HCT116 (cell line): ENCODE measurements at regions not wholly inside any gene's neighbourhood (a gene's known extent, or its start where the extent isn't known, plus 50 kb on each side); places are given as distances from the start of the nearest gene placed in this dataset.
"Not testable (repeated sequence)": the region's sequence is repeated elsewhere in the genome, so short reads cannot be mapped to it uniquely, and the experiment has no call there.

ENCODE experiments used
- ATAC-seq: fragments of 200-7000 bp; cut with Tn5 transposase; 2 replicates; pipeline ENCODE4 v1.9.1; 2020; ENCODE audit warnings: mild to moderate bottlenecking, moderate library complexity
- BruUV-seq: library from RNA; stranded (reverse); fragments of 400-500 nt; replicated peaks from 2 replicates; lab custom pipeline; 2021; lab: Mats Ljungman, UMichigan
- CTCF ChIA-PET: fragments of 300-600 bp; sonication (Branson Sonifier 250); formaldehyde crosslinking; loops from one replicate; lab custom pipeline; 2021; ENCODE audit warnings: antibody characterized with exemption; lab: Charles Lee
- POLR2A ChIA-PET: fragments of 300-600, 350-600 bp; sonication (Branson Sonifier 250); formaldehyde crosslinking; loops from one replicate; lab custom pipeline; 2021; ENCODE audit warnings: antibody characterized with exemption; lab: Charles Lee
- RAD21 ChIA-PET, 2 experiments: fragments of 300-600 bp; sonication (Branson Sonifier 250); formaldehyde crosslinking; loops; one replicate each; lab custom pipeline; 2023; ENCODE audit warnings: low total read pairs in 2 of 2; ENCODE audit not compliant: uncharacterized antibody in 2 of 2, unreplicated experiment in 2 of 2, low non-redundant PET in 1 of 2; lab: Charles Lee
- DNase-seq: peaks from one replicate; pipeline ENCODE4 v3.0.0-alpha.2; 2010; ENCODE audit warnings: low read depth, low spot score
- H2AFZ ChIP-seq: fragments of 200-600 bp; shearing (Covaris generic), sonication (generic); 2 replicates; pipeline ENCODE4 v1.6.1; 2017; ENCODE audit warnings: low read depth, mixed run types, mixed read lengths, antibody characterized with exemption, low read length; ENCODE audit not compliant: poor library complexity, severe bottlenecking
- H3K27ac ChIP-seq: 2 replicates; pipeline ENCODE4 v1.5.1; 2012; ENCODE audit warnings: low read depth, low read length
- H3K27me3 ChIP-seq: fragments of 200-600 bp; sonication (generic); 2 replicates; pipeline ENCODE4 v1.6.1; 2016; ENCODE audit warnings: mixed run types, low read length, mixed read lengths; ENCODE audit not compliant: insufficient read depth
- H3K36me3 ChIP-seq, 2 experiments: fragments of 200-500 bp in 1 of 2; fragments of 200-600 bp in 1 of 2; sonication (Bioruptor generic) in 1 of 2; sonication (generic) in 1 of 2; 2 replicates each; pipeline versions ENCODE4 v1.5.1 to v1.6.1; 2014 to 2016; ENCODE audit warnings: low read length in 2 of 2, inconsistent platforms in 1 of 2, mixed read lengths in 1 of 2, mixed run types in 1 of 2; ENCODE audit not compliant: insufficient read depth in 2 of 2, control insufficient read depth in 1 of 2
- H3K4me1 ChIP-seq, 2 experiments: fragments of 200-600 bp in 1 of 2; sonication (generic) in 1 of 2; 2 replicates each; pipeline versions ENCODE4 v1.5.1 to v1.6.1; 2012 to 2017; ENCODE audit warnings: low read length in 2 of 2, inconsistent platforms in 1 of 2, mild to moderate bottlenecking in 1 of 2, mixed read lengths in 1 of 2, mixed run types in 1 of 2, moderate library complexity in 1 of 2; ENCODE audit not compliant: insufficient read depth in 2 of 2, control insufficient read depth in 1 of 2
- H3K4me2 ChIP-seq: fragments of 200-600 bp; sonication (generic); 2 replicates; pipeline ENCODE4 v1.6.1; 2017; ENCODE audit warnings: mixed run types, low read length, mixed read lengths
- H3K4me3 ChIP-seq, 2 experiments: fragments of 200-600 bp in 1 of 2; sonication (generic) in 1 of 2; replicated peaks in 1 of 2; 2 replicates each; pipeline ENCODE4 v1.5.1; 2011 to 2016; ENCODE audit warnings: low read length in 2 of 2, control low read depth in 1 of 2, low read depth in 1 of 2, mild to moderate bottlenecking in 1 of 2, mixed read lengths in 1 of 2, mixed run types in 1 of 2
- H3K79me2 ChIP-seq: fragments of 200-600 bp; sonication (generic); 2 replicates; pipeline ENCODE4 v1.6.1; 2017; ENCODE audit warnings: mild to moderate bottlenecking, mixed run types, low read length, moderate library complexity, mixed read lengths; ENCODE audit not compliant: insufficient read depth
- H3K9ac ChIP-seq: fragments of 200-600 bp; sonication (generic); 2 replicates; pipeline ENCODE4 v1.6.1; 2016; ENCODE audit warnings: low read length, mixed read lengths
- H3K9me2 ChIP-seq: fragments of 200-600 bp; sonication (generic), shearing (Covaris generic); 2 replicates; pipeline ENCODE4 v1.6.1; 2017; ENCODE audit warnings: mixed run types, mild to moderate bottlenecking, moderate library complexity; ENCODE audit not compliant: insufficient read depth
- H3K9me3 ChIP-seq, 2 experiments: fragments of 200-500 bp in 1 of 2; fragments of 200-600 bp in 1 of 2; sonication (Bioruptor generic) in 1 of 2; sonication (generic) in 1 of 2; 2 replicates each; pipeline ENCODE4 v1.6.1; 2014 to 2017; ENCODE audit warnings: low read length in 2 of 2, mixed read lengths in 2 of 2, inconsistent platforms in 1 of 2, low read depth in 1 of 2, mild to moderate bottlenecking in 1 of 2, mixed run types in 1 of 2, moderate library complexity in 1 of 2; ENCODE audit not compliant: control insufficient read depth in 1 of 2, insufficient read depth in 1 of 2
- H4K20me1 ChIP-seq: fragments of 200-600 bp; sonication (generic), shearing (Covaris generic); 2 replicates; pipeline ENCODE4 v1.6.1; 2017; ENCODE audit warnings: mixed run types, mild to moderate bottlenecking, moderate library complexity; ENCODE audit not compliant: insufficient read depth
- CEBPB ChIP-seq: IDR thresholded peaks from 2 replicates; pipeline ENCODE4 v1.6.1; 2012; ENCODE audit warnings: low read depth
- EZH2 ChIP-seq: fragments of 200-600 bp; sonication (generic); IDR thresholded peaks from 2 replicates; pipeline ENCODE4 v1.6.1; 2017; ENCODE audit warnings: antibody characterized with exemption, mixed run types
- FOSL1 ChIP-seq: IDR thresholded peaks from 2 replicates; pipeline ENCODE4 v1.6.1; 2012; ENCODE audit warnings: low read depth
- JUND ChIP-seq: IDR thresholded peaks from 2 replicates; pipeline ENCODE4 v1.6.1; 2012
- POLR2A ChIP-seq: IDR thresholded peaks from 2 replicates; pipeline ENCODE4 v1.7.0; 2011; ENCODE audit warnings: borderline replicate concordance; ENCODE audit not compliant: insufficient read depth, insufficient read length; ENCODE audit errors: extremely low read depth
- POLR2AphosphoS5 ChIP-seq: IDR thresholded peaks from 2 replicates; pipeline ENCODE4 v1.6.1; 2011; ENCODE audit warnings: mild to moderate bottlenecking, low read depth, low read length, moderate library complexity
- SIN3A ChIP-seq: IDR thresholded peaks from 2 replicates; pipeline ENCODE4 v1.6.1; 2012; ENCODE audit warnings: low read depth
- SRF ChIP-seq: IDR thresholded peaks from 2 replicates; pipeline ENCODE4 v1.6.1; 2012; ENCODE audit warnings: low read depth
- intact Hi-C: fragments of 100-400 bp; cut with micrococcal nuclease; formaldehyde crosslinking; loops from 2 replicates; pipeline ENCODE4 v1.10.0; 2022
- TF ChIP-seq, protein P1 (sequence below): IDR thresholded peaks from 2 replicates; pipeline ENCODE4 v1.6.1; 2012

DNA sequence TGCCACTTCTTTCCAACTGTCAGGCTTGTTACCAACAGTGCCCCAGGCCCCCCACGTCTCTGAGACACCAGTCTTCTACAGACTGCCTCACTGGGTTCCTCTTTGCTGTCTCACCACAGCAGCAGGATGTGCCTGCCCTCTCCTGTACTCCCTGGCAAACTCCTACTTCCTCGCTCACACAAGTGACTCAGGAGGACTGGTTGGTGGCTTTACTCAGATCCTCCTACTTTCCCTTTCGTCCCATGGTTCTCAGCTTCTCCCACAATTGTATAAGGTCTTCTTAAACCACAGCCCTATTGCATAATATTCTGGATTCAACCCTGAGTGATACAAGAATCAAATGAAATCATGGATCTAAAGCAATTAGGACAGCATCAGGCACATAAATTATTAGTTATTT is 246.6 kb upstream of the PROK2 start:
- no peak for ATAC-seq
- intact Hi-C loops: no loop called here

DNA sequence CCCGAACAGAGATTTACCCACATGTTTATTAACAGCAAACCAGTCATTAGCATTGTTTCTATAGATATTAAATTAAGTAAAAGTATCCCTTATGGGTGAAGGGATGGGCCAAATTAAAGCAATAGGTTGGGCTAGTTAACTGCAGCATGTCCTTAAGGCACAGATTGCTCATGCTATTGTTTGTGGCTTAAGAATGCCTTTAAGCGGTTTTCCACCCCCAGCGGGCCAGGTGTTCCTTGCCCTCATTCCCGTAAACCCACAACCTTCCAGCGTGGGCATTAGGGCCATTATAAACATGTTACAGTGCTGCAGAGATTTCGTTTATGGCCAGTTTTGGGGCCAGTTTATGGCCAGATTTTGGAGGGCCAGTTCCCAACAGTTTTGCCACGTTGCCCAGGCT is 245.3 kb upstream of the PROK2 start:
- H3K27ac ChIP-seq, H3K9me2 ChIP-seq, POLR2A ChIA-PET, DNase-seq, H4K20me1 ChIP-seq, H2AFZ ChIP-seq, H3K79me2 ChIP-seq, H3K9me3 ChIP-seq, H3K4me2 ChIP-seq, H3K36me3 ChIP-seq, H3K9ac ChIP-seq, ATAC-seq, H3K4me3 ChIP-seq, H3K27me3 ChIP-seq, RAD21 ChIA-PET, H3K4me1 ChIP-seq, intact Hi-C loops, BruUV-seq, CTCF ChIA-PET: not testable (repeated sequence)

More for the DNA sequence above, 246.6 kb upstream of the PROK2 start:
- H3K27me3 ChIP-seq: no peaks in the 10 kb centered on the region
- TF ChIP-seq JUND: no peak
- no peak for TF ChIP-seq SRF
- TF ChIP-seq EZH2: no peak
- TF ChIP-seq POLR2A: no peak
- no peak for TF ChIP-seq POLR2AphosphoS5
- TF ChIP-seq CEBPB: no peak
- no peak for TF ChIP-seq FOSL1
- TF ChIP-seq SIN3A: no peak
- TF ChIP-seq, protein P1, sequence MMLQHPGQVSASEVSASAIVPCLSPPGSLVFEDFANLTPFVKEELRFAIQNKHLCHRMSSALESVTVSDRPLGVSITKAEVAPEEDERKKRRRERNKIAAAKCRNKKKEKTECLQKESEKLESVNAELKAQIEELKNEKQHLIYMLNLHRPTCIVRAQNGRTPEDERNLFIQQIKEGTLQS: no peak
- no TSS peak for BruUV-seq
- RAD21 ChIA-PET: no interaction called here
- no peaks in the 10 kb centered on the region for H3K9me3 ChIP-seq
- DNase-seq: no peak
- no peaks in the 10 kb centered on the region for H3K36me3 ChIP-seq
- no peak overlapping the region for H3K9ac ChIP-seq
- POLR2A ChIA-PET: no interaction called here
- CTCF ChIA-PET: no interaction called here
- H3K79me2 ChIP-seq: no peaks in the 10 kb centered on the region
- H3K9me2 ChIP-seq: no peaks in the 10 kb centered on the region
- H3K4me3 ChIP-seq: no peak overlapping the region
- no peak overlapping the region for H3K4me2 ChIP-seq
- no peaks in the 10 kb centered on the region for H4K20me1 ChIP-seq
- peaks cover 0 to 4% of the 10 kb centered on the region in 2 experiments; a peak in 1 of 4 replicates for H3K4me1 ChIP-seq
- H2AFZ ChIP-seq: no peak overlapping the region
- no peak overlapping the region for H3K27ac ChIP-seq

DNA sequence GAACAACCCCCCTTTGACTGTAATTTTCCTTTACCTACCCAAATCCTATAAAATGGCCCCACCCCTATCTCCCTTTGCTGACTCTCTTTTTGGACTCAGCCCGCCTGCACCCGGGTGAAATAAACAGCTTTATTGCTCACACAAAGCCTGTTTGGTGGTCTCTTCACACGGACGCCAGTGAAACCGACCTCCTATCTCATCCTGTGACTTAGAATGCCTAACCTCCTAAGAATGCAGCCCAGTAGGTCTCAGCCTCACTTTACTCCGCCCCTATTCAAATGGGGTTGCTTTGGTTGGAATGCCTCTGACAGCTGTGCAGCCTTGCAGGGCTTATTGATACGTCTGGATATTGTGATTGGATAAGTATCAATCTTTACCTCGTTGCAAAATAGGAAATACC is 243.8 kb upstream of the PROK2 start:
- H3K27ac ChIP-seq, POLR2A ChIA-PET, H3K9me2 ChIP-seq, H3K9me3 ChIP-seq, H3K36me3 ChIP-seq, H2AFZ ChIP-seq, DNase-seq, RAD21 ChIA-PET, H3K4me1 ChIP-seq, H4K20me1 ChIP-seq, H3K4me2 ChIP-seq, H3K27me3 ChIP-seq, H3K4me3 ChIP-seq, H3K79me2 ChIP-seq, ATAC-seq, intact Hi-C loops, CTCF ChIA-PET, H3K9ac ChIP-seq, BruUV-seq: not testable (repeated sequence)

DNA sequence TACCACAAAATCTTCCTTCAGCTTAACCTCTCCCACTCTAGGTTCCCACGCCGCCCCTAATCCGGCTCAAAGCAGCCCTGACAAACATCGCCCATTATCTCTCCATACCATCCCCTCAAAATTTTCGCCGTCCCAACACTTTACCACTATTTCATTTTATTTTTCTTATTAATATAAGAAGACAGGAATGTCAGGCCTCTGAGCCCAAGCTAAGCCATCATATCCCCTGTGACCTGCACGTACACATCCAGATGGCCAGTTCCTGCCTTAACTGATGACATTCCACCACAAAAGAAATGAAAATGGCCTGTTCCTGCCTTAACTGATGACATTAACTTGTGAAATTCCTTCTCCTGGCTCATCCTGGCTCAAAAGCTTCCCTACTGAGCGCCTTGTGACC is 243.4 kb upstream of the PROK2 start:
- H3K9ac ChIP-seq, H3K79me2 ChIP-seq, DNase-seq, H3K27ac ChIP-seq, H3K27me3 ChIP-seq, ATAC-seq, H3K36me3 ChIP-seq, H2AFZ ChIP-seq, intact Hi-C loops, POLR2A ChIA-PET, H3K9me2 ChIP-seq, H3K4me1 ChIP-seq, CTCF ChIA-PET, H3K9me3 ChIP-seq, H3K4me3 ChIP-seq, BruUV-seq, RAD21 ChIA-PET, H4K20me1 ChIP-seq, H3K4me2 ChIP-seq: not testable (repeated sequence)
